Tongue (tissue), 1 donor: ENCODE measurements at regions not wholly inside any gene's neighbourhood (a gene's known extent, or its start where the extent isn't known, plus 50 kb on each side); places are given as distances from the start of the nearest gene placed in this dataset.
A peak's percentile ranks its signal among the peaks of the same experiment; 100 is the strongest.

Source experiments
- DNase-seq: peaks from one replicate; pipeline ENCODE4 v3.0.0-alpha.2; 2015

GRCh38 chr18:76255070-76255683, 239.9 kb downstream of the ZNF516 start:
- no peak for DNase-seq

GRCh38 chr18:76252880-76253279, 242.2 kb downstream of the ZNF516 start:
- DNase-seq: no peak

- no peak for DNase-seq
Observed at GRCh38 chr18:76252139-76252538, 242.9 kb downstream of the ZNF516 start.

GRCh38 chr18:76251691-76252090, 243.4 kb downstream of the ZNF516 start:
- no peak for DNase-seq

GRCh38 chr18:76246590-76246989, 248.5 kb downstream of the ZNF516 start:
- DNase-seq: peak; percentile 64

DNA sequence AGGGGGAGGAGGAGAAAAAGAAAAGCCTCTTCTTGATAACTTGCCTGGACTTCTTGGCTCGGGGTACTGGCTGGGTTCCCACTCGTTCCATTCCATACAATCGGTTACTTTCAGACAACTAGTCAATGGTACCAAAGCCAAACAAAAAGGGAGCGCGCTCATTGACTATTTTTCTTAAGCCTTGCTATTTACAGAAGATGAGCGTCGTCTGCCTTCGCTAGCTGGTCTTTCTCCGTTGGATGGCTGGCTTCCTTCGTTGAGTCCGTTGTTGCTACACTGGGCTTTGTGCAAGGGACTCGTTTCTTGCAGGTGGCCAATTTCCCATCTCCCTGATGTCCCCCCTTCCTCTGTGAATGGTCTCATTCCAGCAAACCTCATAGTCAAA, 260.4 kb downstream of the ZNF516 start:
- peak; percentile 50 for DNase-seq

DNA sequence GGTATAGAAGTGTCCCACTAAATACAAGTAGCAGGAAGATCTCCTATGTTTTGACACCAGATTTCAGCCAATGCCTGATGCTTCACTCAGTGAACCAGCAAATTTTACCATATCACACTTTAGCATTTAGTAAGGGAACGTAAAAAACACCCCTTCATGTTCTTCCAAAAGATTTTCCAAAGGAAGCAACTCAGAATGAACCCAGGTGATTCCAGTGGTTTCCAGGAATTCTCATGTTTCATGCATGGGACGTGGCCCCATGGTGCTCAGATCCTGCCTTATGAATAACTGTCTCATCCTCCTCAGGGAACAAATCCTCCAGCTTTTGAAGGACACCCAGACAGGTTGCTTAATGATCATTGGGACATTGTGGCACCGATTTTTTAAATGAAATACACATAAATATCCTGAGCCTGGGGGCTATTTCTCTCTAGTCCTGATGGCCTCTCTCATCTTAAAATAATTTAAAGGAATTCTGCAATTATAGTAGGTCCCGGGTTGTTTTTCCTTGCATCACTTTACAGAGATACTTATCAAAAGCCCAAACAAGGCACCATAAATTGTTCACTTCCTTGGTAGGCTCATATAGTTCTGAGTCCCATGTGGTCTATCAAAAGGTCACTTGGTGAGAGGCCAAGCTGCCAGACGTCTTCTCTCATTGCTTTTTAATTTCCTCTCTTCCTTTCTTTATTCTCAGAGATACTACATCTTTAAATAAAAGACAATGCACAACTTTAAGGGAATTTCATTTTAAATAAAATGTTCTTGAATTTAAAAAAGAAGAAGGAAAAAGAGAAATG, 261.0 kb downstream of the ZNF516 start:
- no peak for DNase-seq

DNA sequence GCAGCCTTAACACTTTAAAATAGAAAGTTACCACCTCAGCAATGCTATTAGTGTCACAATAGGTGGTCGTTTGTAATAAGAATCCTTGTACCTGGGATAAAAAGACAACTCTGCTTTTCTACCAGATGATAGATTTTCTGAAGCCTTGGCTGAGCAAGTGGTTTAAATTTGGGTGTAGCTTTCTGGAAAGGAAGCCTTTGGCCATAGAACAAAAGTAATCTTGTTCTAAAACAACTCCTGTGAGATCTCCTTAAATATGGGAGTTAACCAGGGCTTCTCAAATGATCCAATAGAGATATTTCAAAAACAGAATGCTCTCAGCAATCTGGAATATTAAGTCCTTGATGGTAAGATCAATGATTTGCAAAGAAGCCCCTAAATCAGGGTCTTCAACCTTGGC, 261.6 kb downstream of the ZNF516 start:
- no peak for DNase-seq

GRCh38 chr18:76232779-76233178, 262.3 kb downstream of the ZNF516 start:
- DNase-seq: no peak

DNA sequence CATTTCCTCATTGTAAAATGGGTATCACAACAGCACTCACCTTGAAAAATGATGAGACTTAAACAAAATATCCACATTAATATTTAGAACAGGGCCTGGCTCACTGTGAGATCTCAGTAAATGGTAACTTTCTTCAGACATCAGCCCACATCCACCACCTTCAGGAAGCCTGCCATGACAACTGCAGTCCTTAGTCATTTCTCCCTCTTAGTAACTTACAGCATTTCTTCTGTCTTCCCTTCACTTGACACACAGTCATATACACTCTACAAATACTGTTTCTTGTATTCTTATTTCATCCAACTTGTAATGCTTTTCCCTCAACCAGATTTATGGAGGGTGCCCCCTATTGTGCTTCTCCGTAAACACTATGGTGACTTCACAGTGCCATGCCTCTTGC, 263.0 kb downstream of the ZNF516 start:
- DNase-seq: no peak

GRCh38 chr18:76231402-76231801, 263.6 kb downstream of the ZNF516 start:
- no peak for DNase-seq

- peak; percentile 17 for DNase-seq
Observed at GRCh38 chr18:76230791-76231190, 264.3 kb downstream of the ZNF516 start.

GRCh38 chr18:76228716-76229115, 266.3 kb downstream of the ZNF516 start:
- DNase-seq: no peak

- no peak for DNase-seq
Observed at GRCh38 chr18:76227759-76228158, 267.3 kb downstream of the ZNF516 start.

DNA sequence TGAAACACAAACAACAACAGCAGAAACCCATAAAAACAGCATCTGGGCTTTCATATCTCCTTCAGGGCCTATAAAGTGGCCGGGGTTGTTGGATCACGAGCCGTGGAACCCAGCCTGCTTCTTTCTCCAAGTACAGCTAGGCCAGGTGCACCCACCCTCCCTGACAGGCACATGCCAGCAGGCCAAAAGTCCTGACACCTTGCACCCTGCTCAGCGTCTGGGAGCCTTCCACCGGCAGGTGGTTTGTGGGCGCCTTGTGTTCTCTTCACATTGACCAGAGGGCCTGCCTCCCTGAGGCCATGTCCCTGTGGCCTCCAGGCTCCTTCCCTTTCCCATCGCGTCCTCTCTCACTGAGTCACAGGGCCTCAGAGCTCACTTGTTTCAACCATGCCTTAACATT, 271.6 kb downstream of the ZNF516 start:
- DNase-seq: no peak

DNA sequence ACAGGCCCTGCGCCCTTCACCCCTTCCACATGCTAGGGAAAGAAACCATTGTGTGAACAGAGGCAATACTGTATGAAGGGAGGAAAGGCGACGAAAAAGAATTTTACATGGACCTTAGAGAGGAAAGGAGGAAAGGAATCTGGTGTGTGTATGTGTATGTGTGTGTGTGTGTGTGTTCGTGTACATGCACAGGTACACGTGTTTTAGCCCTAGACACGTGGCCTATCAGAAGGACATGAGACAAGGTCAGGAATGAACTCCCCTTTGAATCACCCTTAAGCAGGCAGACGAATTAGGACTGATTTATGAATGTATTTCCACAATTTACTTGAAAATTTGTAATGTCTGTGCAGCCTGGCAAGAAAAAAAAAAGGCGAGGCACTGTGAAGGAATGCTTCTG, 276.0 kb downstream of the ZNF516 start:
- DNase-seq: no peak

DNA sequence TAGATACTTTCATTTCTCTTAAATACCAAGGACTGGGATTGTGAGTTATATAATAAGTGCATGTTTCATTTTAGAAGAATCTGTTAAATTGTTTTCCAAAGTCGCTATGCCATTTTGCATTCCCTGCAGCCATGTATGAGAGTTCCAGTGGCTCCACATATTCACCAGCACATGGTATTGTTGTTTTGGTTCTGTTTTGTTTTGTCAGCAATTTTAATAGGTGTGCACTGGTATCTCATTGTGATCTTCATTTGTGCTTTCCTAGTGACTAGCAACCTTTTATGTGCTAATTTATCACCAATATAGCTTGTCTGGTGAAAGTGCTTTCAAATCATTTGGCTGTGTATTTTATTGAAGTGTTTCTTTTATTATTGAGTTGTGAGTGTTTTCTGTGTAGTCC, 278.9 kb downstream of the ZNF516 start:
- DNase-seq: no peak

GRCh38 chr18:76213991-76214390, 281.1 kb downstream of the ZNF516 start:
- DNase-seq: no peak

DNA sequence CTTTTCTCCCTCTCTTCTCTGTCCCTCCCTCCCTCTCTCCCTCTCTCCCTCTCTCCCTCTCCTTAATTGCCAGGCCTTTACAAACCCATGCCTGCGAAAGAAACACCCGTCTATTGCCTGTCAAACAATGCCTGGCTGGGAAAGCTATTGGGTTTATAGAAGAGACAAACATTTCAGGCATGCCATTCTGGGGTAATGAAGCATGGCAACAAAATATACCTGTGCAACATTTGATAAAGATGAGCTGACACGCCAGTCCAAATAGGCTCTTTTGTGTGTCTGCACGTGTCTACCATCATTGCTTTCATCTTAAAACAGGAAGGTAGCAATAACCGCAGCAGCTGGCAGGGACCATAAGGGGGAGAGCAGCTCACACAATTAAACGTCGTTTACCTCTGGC, 282.1 kb downstream of the ZNF516 start:
- DNase-seq: peak; percentile 11

DNA sequence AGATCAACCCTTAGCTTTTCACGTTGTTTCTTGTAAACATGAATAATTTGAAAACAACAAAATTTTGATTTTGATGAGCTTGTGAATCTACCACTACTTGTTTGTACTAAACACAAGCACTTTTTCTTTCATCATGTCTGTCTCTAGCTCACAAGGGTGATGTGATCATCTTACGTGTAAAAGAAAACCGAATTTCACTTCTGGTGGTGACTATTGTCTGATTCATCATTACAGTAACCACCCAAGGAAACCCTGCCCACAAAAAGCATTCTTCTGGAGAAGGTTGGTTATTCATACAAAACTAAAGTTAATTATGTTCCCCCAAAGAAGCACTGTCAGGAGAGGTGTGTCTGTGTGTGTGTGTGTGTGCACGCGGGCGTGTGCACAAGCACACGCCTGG, 285.4 kb downstream of the ZNF516 start:
- no peak for DNase-seq

GRCh38 chr18:76208678-76209306, 286.2 kb downstream of the ZNF516 start:
- no peak for DNase-seq

- DNase-seq: no peak
Observed at GRCh38 chr18:76205906-76206305, 289.1 kb downstream of the ZNF516 start.

GRCh38 chr18:76203552-76203951, 291.5 kb downstream of the ZNF516 start:
- DNase-seq: no peak

DNA sequence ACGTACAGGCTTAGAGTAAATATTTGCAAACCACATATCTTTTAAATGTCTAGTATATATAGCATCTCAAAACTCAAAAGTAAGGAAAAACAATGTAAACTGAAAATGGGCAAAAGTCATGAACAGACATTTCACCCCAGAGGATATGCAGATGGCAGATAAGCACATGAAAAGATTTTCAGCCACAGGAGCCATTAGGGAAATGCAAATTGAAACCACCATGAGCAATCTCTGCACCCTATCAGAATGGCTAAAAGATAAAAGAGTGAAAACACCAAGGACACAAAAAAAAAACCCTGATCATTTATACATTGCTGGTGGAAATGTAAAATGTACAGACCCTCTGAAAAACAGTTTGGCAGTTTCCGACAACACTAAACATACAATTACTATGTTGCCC, 292.7 kb downstream of the ZNF516 start:
- no peak for DNase-seq
